HepG2 (cell line): ENCODE measurements at regions not wholly inside any gene's neighbourhood (a gene's known extent, or its start where the extent isn't known, plus 50 kb on each side); places are given as distances from the start of the nearest gene placed in this dataset.

Source experiments
- ATAC-seq: fragments of 200-7000 bp; cut with Tn5 transposase; 3 replicates; pipeline ENCODE4 v1.9.1; 2020; ENCODE audit warnings: mild to moderate bottlenecking, moderate library complexity
- BruUV-seq: library from RNA; stranded (reverse); fragments of 400-500 nt; replicated peaks from 2 replicates; lab custom pipeline; 2021; lab: Mats Ljungman, UMichigan
- CTCF ChIA-PET: fragments of 300-600 bp; formaldehyde crosslinking; extraction: SDS; loops from one replicate; lab custom pipeline; 2021; ENCODE audit warnings: low total read pairs, inconsistent platforms, low intra/inter-chr PET ratio; lab: Yijun Ruan, JAX
- POLR2A ChIA-PET: fragments of 350-600 bp; sonication (Branson Sonifier 250); formaldehyde crosslinking; loops from one replicate; lab custom pipeline; 2020; ENCODE audit warnings: antibody characterized with exemption, inconsistent platforms; lab: Yijun Ruan, JAX
- DNase-seq: peaks from one replicate; pipeline ENCODE4 v3.0.0-alpha.2; 2015; ENCODE audit warnings: low spot score
- FAIRE-seq: peaks from 3 replicates; lab custom pipeline; 2011; peaks lifted over from hg19 to GRCh38; lab: Jason Lieb, UNC
- H2AFZ ChIP-seq: one replicate; pipeline ENCODE4 v1.6.1; 2011; ENCODE audit warnings: low read length, inconsistent platforms
- H3K27ac ChIP-seq: fragments of 300-600 bp; 3 replicates; pipeline ENCODE4 v1.8.0; 2011; ENCODE audit warnings: mixed run types, mild to moderate bottlenecking, mixed read lengths, low read length, inconsistent platforms; ENCODE audit not compliant: insufficient read depth; ENCODE audit errors: extremely low read length
- H3K27me3 ChIP-seq, 2 experiments: fragments of 200-600 bp in 1 of 2; 2 replicates in 1 of 2; 3 replicates in 1 of 2; pipeline versions ENCODE4 v1.6.0 to v1.8.0; 2011; ENCODE audit warnings: low read length in 2 of 2, mild to moderate bottlenecking in 2 of 2, moderate library complexity in 2 of 2, inconsistent platforms in 1 of 2; ENCODE audit not compliant: insufficient read depth in 2 of 2, control insufficient read depth in 1 of 2
- H3K36me3 ChIP-seq, 2 experiments: fragments of 200-600 bp in 1 of 2; replicated peaks in 1 of 2; 2 replicates in 1 of 2; 3 replicates in 1 of 2; pipeline versions ENCODE4 v1.5.1 to v1.8.0; 2011; ENCODE audit warnings: low read length in 2 of 2, inconsistent platforms in 1 of 2; ENCODE audit not compliant: insufficient read depth in 2 of 2, control insufficient read depth in 1 of 2
- H3K4me1 ChIP-seq: 2 replicates; pipeline ENCODE4 v1.5.1; 2012; ENCODE audit warnings: low read length, inconsistent platforms; ENCODE audit not compliant: insufficient read depth
- H3K4me2 ChIP-seq: 2 replicates; pipeline ENCODE4 v1.6.0; 2011; ENCODE audit warnings: low read depth, low read length, inconsistent platforms
- H3K4me3 ChIP-seq, 3 experiments: fragments of 200-600 bp in 1 of 3; sonication (generic), shearing (Covaris generic) in 1 of 3; replicated peaks in 1 of 3; 2 replicates each; pipeline ENCODE4 v1.5.1; 2011 to 2016; ENCODE audit warnings: low read length in 3 of 3, inconsistent platforms in 2 of 3, low read depth in 2 of 3, mild to moderate bottlenecking in 2 of 3, control low read depth in 1 of 3, mixed read lengths in 1 of 3; ENCODE audit not compliant: insufficient read depth in 1 of 3
- H3K79me2 ChIP-seq: one replicate; pipeline ENCODE4 v1.6.1; 2011; ENCODE audit warnings: low read length, inconsistent platforms; ENCODE audit not compliant: insufficient read depth
- H3K9ac ChIP-seq: 2 replicates; pipeline ENCODE4 v1.6.0; 2011; ENCODE audit warnings: mild to moderate bottlenecking, low read depth, low read length, inconsistent platforms; ENCODE audit not compliant: insufficient read depth
- H3K9me3 ChIP-seq: 2 replicates; pipeline ENCODE4 v1.5.1; 2012; ENCODE audit warnings: mild to moderate bottlenecking, low read length
- H4K20me1 ChIP-seq: 2 replicates; pipeline ENCODE4 v1.6.0; 2011; ENCODE audit warnings: inconsistent platforms, mild to moderate bottlenecking, low read length, moderate library complexity; ENCODE audit not compliant: insufficient read depth
- ATF2 ChIP-seq: sonication (generic); formaldehyde crosslinking; IDR thresholded peaks from 2 replicates; pipeline ENCODE4 v1.4.0; 2020; ENCODE audit warnings: missing genetic modification reagents
- HNF4A ChIP-seq: sonication (generic); formaldehyde crosslinking; IDR thresholded peaks from 2 replicates; pipeline ENCODE4 v1.4.0; 2020; ENCODE audit warnings: missing genetic modification reagents
- MNT ChIP-seq: fragments of 450-650 bp; IDR thresholded peaks from 2 replicates; pipeline ENCODE4 v1.6.1; 2016
- SRF ChIP-seq: IDR thresholded peaks from 2 replicates; pipeline ENCODE4 v1.6.1; 2011; ENCODE audit warnings: mild to moderate bottlenecking, low read depth, low read length, moderate library complexity
- ZBTB2 ChIP-seq: sonication (generic); formaldehyde crosslinking; IDR thresholded peaks from 2 replicates; pipeline ENCODE4 v1.8.0; 2022; ENCODE audit warnings: low read depth, missing genetic modification reagents
- WGBS: methylation state at CpG from one replicate; pipeline ENCODE4 v1.1.6; 2017; ENCODE audit warnings: low lambda C conversion rate; 5-methylcytosine and 5-hydroxymethylcytosine counted together
- in situ Hi-C: cut with HindIII; loops from 2 replicates; pipeline ENCODE4 v1.10.0; 2017; ENCODE audit warnings: low pct_unique_long_range_greater_than_20kb; ENCODE audit not compliant: extremely low pct_ligation_motif_present
- intact Hi-C: fragments of 100-400 bp; cut with micrococcal nuclease; formaldehyde crosslinking; loops from one replicate; pipeline ENCODE4 v1.10.0; 2022; ENCODE audit not compliant: unreplicated experiment

GRCh38 chr4:189299706-189300105, 641.0 kb upstream of the FRG1 start:
- Histone ChIP-seq H3K27ac (no peak overlapping the region), H4K20me1 (no peaks in the 10 kb centered on the region), H3K27me3 (no peaks in the 10 kb centered on the region), H3K4me2 (no peak overlapping the region), H3K36me3 (no peaks in the 10 kb centered on the region), H3K4me1 (no peaks in the 10 kb centered on the region), H3K9me3 (no peaks in the 10 kb centered on the region), H3K79me2 (no peaks in the 10 kb centered on the region), H3K9ac (no peak overlapping the region), H3K4me3 (no peak overlapping the region), H2AFZ (no peak overlapping the region)
- in situ Hi-C loops (no loop called here), intact Hi-C loops (no loop called here)
- ChIA-PET POLR2A (no interaction called here), CTCF (no interaction called here)
- no peak for ATAC-seq
- 54% methylated on average over 5 of the region's 5 CpGs for WGBS
- BruUV-seq: no TSS peak
- DNase-seq: no peak
- FAIRE-seq: no peak
- TF ChIP-seq ZBTB2 (CRISPR knock-in tag): no peak
- no peak for TF ChIP-seq ATF2 (CRISPR knock-in tag)
- no peak for TF ChIP-seq MNT
- TF ChIP-seq HNF4A (CRISPR knock-in tag): no peak
- TF ChIP-seq SRF: no peak
- TF ChIP-seq, all 625 proteins: peak for 0
